Vagina (tissue), 2 donors: ENCODE measurements at regions not wholly inside any gene's neighbourhood (a gene's known extent, or its start where the extent isn't known, plus 50 kb on each side); places are given as distances from the start of the nearest gene placed in this dataset.

Experiments
- DNase-seq, 2 donors: peaks; one replicate each; pipeline ENCODE4 v3.0.0-alpha.2; 2017; ENCODE audit errors: extremely low spot score in 2 of 2
- H3K27ac ChIP-seq: fragments of 200-600 bp; sonication (generic); one replicate; pipeline ENCODE4 v1.5.1; 2019
- H3K27me3 ChIP-seq: fragments of 200-600 bp; sonication (generic); one replicate; pipeline ENCODE4 v1.5.1; 2019
- H3K36me3 ChIP-seq, 2 donors: fragments of 200-600 bp; sonication (generic); one replicate each; pipeline ENCODE4 v1.5.1; 2017 to 2019
- H3K4me1 ChIP-seq: fragments of 200-600 bp; sonication (generic); one replicate; pipeline ENCODE4 v1.5.1; 2019
- H3K4me3 ChIP-seq, 2 donors: fragments of 200-600 bp; sonication (generic); 1 replicate in 1 of 2; 2 replicates in 1 of 2; pipeline ENCODE4 v1.5.1; 2016 to 2019
- H3K9me3 ChIP-seq: fragments of 200-600 bp; sonication (generic); one replicate; pipeline ENCODE4 v1.5.1; 2019
- CTCF ChIP-seq, 3 experiments: fragments of 450-650 bp in 2 of 3; fragments of 200-600 bp in 1 of 3; sonication (generic) in 1 of 3; IDR thresholded peaks; one replicate each; pipeline ENCODE4 v1.5.1; 2017 to 2019; ENCODE audit warnings: antibody characterized with exemption in 3 of 3, mild to moderate bottlenecking in 2 of 3, moderate library complexity in 2 of 3
- POLR2A ChIP-seq, 2 donors: fragments of 450-650 bp; IDR thresholded peaks; one replicate each; pipeline ENCODE4 v1.6.1; 2017; ENCODE audit warnings: antibody characterized with exemption in 2 of 2, mild to moderate bottlenecking in 2 of 2, moderate library complexity in 2 of 2
- POLR2AphosphoS5 ChIP-seq, 2 donors: sonication (generic); formaldehyde crosslinking; IDR thresholded peaks; one replicate each; pipeline ENCODE4 v1.9.0; 2017; ENCODE audit warnings: antibody characterized with exemption in 2 of 2, mild to moderate bottlenecking in 2 of 2, low read depth in 1 of 2; ENCODE audit not compliant: insufficient read depth in 1 of 2
- intact Hi-C: fragments of 100-400 bp; cut with DNase I; formaldehyde crosslinking; loops from one replicate; pipeline ENCODE4 v1.15.1; 2023

- Histone ChIP-seq H3K27ac (no peak overlapping the region), H3K36me3 (no peaks in the 10 kb centered on the region), H3K4me1 (no peaks in the 10 kb centered on the region), H3K4me3 (no peak overlapping the region), H3K27me3 (no peaks in the 10 kb centered on the region), H3K9me3 (no peaks in the 10 kb centered on the region)
- no peak for DNase-seq
- TF ChIP-seq CTCF (IDR thresholded peaks at IDR 0.05) (no peak), POLR2A (IDR thresholded peaks at IDR 0.05) (no peak), POLR2AphosphoS5 (IDR thresholded peaks at IDR 0.05; ENCODE audit: insufficient read depth in 1 of 2, low read depth in 1 of 2) (no peak)
- intact Hi-C loops = no loop called here
Observed at GRCh38 chr4:102157984-102158383, 187.3 kb downstream of the SLC39A8 start.

GRCh38 chr4:102153391-102153790 lies 191.9 kb downstream of the SLC39A8 start:
- no peaks in the 10 kb centered on the region for H3K27me3 ChIP-seq
- intact Hi-C loops = no loop called here
- no peak overlapping the region for H3K4me3 ChIP-seq
- H3K9me3 ChIP-seq = no peaks in the 10 kb centered on the region
- no peak for DNase-seq
- no peaks in the 10 kb centered on the region for H3K36me3 ChIP-seq
- TF ChIP-seq POLR2A (IDR thresholded peaks at IDR 0.05) = no peak
- no peak for TF ChIP-seq CTCF (IDR thresholded peaks at IDR 0.05)
- TF ChIP-seq POLR2AphosphoS5 (IDR thresholded peaks at IDR 0.05; ENCODE audit: insufficient read depth in 1 of 2, low read depth in 1 of 2) = no peak
- H3K4me1 ChIP-seq = no peaks in the 10 kb centered on the region
- H3K27ac ChIP-seq = no peak overlapping the region

GRCh38 chr4:102151696-102152095 lies 193.6 kb downstream of the SLC39A8 start:
- no peak for DNase-seq
- TF ChIP-seq POLR2AphosphoS5 (IDR thresholded peaks at IDR 0.05; ENCODE audit: insufficient read depth in 1 of 2, low read depth in 1 of 2) (no peak), CTCF (IDR thresholded peaks at IDR 0.05) (no peak), POLR2A (IDR thresholded peaks at IDR 0.05) (no peak)
- Histone ChIP-seq H3K36me3 (no peaks in the 10 kb centered on the region), H3K9me3 (no peaks in the 10 kb centered on the region), H3K27me3 (no peaks in the 10 kb centered on the region), H3K4me3 (no peak overlapping the region), H3K27ac (no peak overlapping the region), H3K4me1 (no peaks in the 10 kb centered on the region)
- intact Hi-C loops = no loop called here

GRCh38 chr4:102143433-102143832 lies 201.8 kb downstream of the SLC39A8 start:
- intact Hi-C loops = no loop called here
- no peak for DNase-seq
- no peaks in the 10 kb centered on the region for H3K27me3 ChIP-seq
- no peak for TF ChIP-seq POLR2AphosphoS5 (IDR thresholded peaks at IDR 0.05; ENCODE audit: insufficient read depth in 1 of 2, low read depth in 1 of 2)
- TF ChIP-seq POLR2A (IDR thresholded peaks at IDR 0.05) = no peak
- TF ChIP-seq CTCF (IDR thresholded peaks at IDR 0.05) = no peak
- H3K4me3 ChIP-seq = no peak overlapping the region
- no peaks in the 10 kb centered on the region for H3K36me3 ChIP-seq
- no peaks in the 10 kb centered on the region for H3K4me1 ChIP-seq
- no peaks in the 10 kb centered on the region for H3K9me3 ChIP-seq
- no peak overlapping the region for H3K27ac ChIP-seq

- H3K27me3 ChIP-seq = no peaks in the 10 kb centered on the region
- TF ChIP-seq POLR2A (IDR thresholded peaks at IDR 0.05) (no peak), CTCF (IDR thresholded peaks at IDR 0.05) (no peak), POLR2AphosphoS5 (IDR thresholded peaks at IDR 0.05; ENCODE audit: insufficient read depth in 1 of 2, low read depth in 1 of 2) (no peak)
- no peak for DNase-seq
- H3K4me3 ChIP-seq = no peak overlapping the region
- H3K36me3 ChIP-seq = no peaks in the 10 kb centered on the region
- no peaks in the 10 kb centered on the region for H3K9me3 ChIP-seq
- H3K27ac ChIP-seq = no peak overlapping the region
- intact Hi-C loops = no loop called here
- H3K4me1 ChIP-seq = no peaks in the 10 kb centered on the region
Observed at GRCh38 chr4:102141842-102142241, 203.4 kb downstream of the SLC39A8 start.
